Daoy (cell line): ENCODE measurements at regions not wholly inside any gene's neighbourhood (a gene's known extent, or its start where the extent isn't known, plus 50 kb on each side); places are given as distances from the start of the nearest gene placed in this dataset.

Source experiments
- DNase-seq: peaks from one replicate; pipeline ENCODE4 v3.0.0-alpha.2; 2015; ENCODE audit warnings: low read depth

DNA sequence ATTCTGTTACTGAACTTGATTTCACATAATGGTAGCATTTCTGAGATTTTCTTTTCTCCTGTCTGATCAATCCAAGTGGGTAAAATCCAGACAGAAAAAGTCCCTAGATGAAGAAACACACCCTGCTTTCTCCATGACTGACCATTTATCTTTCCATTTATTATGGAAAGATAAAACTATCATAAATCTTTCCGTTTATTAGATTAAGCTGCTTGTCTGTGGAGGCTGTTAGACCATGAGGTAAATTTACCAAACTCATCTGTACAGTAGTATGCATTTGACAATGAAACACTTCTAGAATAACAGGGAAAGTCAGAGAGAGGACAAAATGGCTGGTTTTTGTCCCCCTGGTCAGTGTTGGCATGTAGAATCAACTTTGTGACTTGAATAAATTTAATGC, 491.2 kb upstream of the SEMA6A start:
- no peak for DNase-seq

DNA sequence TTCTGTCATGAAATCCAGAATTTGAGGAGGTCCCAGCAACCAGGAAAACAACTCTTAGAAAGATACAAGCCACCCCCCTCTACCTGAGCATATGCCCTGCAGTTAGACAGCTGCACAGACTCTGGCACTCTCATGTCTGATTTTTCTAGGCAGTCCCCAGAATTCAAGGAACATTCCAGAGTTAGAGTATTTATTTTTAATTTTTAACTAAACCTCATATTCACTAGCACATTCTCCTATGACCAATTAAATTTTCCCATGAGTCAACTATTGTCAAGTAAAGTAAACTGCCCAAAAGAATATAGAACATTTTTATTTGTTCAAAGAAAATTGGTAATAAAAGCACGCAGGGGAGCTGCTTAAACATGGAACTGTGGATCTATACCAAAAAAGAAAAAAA, 490.5 kb upstream of the SEMA6A start:
- DNase-seq, result no peak

DNA sequence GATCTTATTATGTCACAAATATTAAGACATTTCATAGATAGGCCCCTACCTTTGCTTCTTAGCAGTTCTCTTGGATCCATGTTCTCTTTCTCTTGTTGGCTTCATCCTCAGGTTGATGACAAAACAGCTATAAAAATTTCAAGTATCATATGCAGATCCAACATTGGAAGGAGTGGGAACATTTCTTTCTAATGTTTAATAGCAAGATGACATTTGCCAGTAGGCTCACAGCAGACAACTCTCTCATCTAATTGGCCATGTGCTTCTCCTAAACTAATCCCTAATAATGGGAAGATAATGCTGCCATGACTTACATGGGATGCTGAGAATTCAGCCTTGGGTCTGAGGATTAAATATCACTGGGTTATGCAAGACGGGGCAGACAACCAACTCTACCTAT, 485.5 kb upstream of the SEMA6A start:
- no peak for DNase-seq

DNA sequence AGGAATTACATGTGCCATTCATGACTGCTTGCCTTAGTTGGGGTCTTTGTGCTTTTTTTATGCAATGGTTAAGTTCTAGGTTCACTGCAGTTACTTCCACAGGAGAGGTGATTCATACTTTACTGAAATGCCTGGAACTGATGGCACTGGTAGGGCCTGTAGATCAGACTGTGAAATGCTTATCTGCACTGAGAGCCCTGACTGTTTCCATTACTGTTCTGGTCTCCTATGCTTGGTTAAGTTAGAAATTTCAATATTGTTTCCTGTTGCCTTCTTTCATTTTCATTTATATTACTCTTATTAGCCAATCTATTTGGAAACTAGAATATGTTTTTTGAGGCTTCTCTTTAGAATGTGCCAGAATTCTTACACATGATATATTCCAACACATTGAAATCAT, 484.1 kb upstream of the SEMA6A start:
- DNase-seq, result no peak

DNA sequence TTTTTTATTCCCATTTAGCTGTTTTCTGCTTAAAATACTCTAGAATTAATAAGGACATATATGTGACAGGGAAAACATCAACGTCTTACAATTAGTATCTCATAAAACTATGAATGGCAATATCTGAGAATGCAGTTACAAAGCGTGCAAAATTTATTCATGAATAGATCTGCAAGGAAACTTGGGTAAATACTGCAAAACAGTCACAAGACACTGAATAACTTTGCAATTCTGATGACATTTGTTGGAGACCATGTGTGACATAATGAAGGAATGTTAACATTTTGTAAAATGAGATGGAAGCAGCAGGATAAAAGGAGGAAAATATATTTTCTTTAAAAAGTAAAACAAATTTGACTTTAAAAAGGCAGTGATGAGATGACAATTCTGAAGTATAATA, 480.9 kb upstream of the SEMA6A start:
- DNase-seq, result no peak

DNA sequence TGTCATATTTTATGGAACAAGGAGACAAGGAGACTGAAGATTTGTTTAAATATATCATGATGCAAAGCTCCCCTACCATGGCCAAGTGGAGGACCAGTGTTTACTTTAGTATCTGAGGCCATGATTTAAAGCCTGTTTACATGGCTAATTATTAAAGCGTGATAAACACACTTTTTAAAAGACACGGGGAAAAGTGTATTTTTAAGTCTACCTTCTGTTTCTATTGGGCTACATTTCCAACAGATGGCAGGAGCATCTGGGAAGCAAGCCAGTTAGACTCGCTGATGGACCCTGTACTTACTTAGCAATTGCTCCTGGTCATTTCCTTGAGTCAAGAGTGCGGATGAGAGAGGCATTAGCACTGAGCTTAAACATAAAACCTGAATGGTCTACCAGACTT, 480.3 kb upstream of the SEMA6A start:
- DNase-seq, result no peak

DNA sequence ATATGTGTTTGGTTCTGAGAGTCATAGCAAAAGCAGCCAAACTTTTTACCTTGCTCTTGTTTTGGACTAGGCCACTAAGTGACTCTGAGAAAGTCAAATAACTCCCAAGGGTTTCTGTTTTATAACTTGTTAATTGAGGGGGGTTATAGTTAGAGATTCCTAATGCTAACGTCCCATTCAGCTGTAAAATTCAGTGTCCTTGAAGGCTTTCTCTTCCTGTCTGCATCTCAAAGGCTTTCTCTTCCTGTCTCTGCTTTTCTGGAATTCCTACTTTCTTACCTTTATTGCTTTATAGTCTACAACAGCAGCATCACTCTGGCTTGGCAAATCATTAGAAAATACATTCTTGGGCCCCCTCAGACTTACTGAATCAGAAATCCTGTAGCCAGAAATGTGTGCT, 479.5 kb upstream of the SEMA6A start:
- DNase-seq, result no peak

DNA sequence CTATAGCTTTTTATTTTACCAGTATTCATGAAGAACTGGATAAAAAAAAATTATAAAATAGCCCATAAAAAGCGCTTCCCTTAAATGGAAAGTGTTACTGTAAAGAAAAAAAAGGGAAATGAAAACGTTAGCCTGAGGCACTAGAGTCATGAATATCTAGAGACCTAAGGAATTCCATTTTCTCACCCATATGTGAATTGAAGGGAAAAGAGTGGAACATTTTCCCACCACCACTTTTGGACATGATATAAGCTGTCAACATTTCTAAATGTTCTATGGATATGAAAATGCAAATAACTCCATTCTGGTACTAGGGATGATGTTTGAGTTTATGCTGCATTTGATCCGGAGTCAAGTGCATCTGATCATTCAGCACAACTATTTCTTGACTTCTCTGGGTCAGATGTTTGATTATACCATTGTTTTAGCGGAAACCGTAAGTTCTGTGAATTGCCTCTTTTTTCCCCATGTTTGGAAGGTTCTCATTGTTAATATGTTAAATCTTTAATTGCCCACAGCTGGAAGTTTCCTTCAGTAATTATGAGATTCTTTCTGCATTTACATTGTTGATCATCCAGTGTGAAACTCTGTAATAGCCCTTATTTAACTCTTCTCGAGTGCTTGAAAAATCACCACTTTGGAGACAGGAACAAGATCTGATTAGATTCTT, 467.4 kb upstream of the SEMA6A start:
- no peak for DNase-seq

DNA sequence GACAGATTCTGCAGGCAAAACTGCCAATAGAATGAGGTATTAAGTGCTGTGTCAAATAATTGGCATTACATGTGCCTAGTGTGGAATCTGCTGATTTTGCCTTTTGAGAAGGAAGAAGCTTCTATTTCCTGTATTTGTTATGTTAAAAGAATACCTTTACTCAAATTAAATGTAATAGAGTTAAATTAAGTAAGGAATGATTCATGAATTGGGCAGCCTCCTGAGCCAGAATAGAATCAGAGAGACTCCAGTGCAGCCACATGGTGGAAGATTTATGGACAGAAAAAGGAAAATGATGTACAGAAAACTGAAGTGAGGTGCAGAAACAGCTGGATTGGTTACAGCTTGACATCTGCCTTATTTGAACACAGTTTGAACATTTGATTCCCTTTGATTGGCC, 464.4 kb upstream of the SEMA6A start:
- DNase-seq, result no peak

DNA sequence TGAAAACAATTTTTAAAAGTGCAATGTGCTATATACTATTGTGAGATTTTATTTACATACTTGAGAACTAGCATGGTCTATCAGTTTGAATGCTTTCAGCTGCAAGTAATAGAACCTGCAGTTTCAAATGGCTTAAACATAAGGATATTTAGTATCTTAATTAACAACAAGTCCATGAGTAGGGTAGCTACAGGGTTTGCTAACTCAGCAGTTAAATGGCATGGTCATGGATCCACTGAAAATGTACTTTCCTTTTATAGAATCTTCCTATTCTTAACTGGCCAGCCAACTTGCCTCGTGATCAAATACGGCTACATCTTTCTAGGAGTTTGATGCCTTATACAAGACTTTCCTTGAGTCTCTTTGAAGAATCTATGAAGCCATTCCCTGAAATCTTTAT, 452.8 kb upstream of the SEMA6A start:
- DNase-seq, result no peak

DNA sequence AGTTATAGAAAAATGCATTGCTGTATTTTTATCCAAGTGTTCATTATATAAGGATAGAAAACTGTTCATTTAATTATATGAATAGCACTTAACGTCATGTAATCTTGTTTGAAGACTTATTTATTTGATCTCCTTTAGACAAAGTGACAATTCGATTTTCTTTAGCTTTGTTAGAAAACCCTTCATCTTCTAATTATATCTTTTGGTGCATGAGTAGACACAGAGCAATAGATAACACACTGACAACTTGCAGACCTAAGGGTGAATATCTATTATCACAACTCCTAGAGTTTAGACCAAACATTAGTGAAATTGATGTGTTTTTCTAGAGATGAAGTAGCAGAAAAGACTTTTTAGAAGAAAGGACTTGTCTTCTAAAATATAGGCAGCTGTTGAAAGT, 446.4 kb upstream of the SEMA6A start:
- no peak for DNase-seq

DNA sequence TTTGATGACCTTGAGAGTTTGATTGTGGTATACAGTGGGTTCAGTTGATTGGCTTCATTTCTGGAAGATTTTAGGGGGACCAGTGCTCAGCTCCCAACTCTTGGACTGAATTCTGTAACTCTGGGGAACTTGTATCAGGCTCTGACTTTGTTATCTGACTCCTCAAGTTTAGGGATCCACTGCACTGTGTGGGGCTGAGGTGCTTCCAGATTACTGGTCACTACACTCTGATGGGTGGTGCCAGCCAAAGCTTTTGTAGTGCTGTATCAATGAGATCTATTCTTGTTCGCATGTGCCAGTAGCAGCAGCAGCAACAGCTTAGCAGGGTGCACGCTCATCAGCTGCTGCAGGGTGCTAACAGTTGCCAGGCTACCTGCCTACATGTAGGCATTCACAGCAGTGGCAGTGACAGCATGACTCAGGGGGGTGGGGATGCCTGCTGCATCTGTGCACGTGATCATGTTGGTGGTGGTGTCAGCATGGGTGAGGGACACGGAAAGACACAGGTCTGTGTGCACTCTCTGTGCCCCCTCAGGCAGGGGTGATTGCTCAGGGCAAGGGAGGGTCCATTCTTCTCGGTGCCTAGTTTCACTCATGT, 438.8 kb upstream of the SEMA6A start:
- DNase-seq, result no peak

DNA sequence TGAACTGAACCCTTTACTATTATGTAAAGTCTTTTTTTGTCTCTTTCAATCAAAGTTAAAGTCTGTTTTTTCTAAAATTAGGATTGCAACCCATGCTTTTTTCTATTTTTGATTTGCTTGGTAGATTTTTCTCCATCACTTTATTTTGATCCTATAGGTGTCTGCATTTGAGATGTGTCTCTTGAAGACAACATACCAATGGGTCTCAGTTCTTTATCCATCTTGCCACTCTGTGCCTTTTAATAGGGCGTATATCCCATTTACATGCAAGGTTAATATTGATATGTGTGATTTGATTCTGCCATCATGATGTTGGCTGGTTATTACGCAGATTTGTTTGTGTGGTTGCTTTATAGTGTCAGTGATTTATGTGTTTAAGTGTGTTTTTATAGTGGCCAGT, 436.0 kb upstream of the SEMA6A start:
- DNase-seq, result no peak

DNA sequence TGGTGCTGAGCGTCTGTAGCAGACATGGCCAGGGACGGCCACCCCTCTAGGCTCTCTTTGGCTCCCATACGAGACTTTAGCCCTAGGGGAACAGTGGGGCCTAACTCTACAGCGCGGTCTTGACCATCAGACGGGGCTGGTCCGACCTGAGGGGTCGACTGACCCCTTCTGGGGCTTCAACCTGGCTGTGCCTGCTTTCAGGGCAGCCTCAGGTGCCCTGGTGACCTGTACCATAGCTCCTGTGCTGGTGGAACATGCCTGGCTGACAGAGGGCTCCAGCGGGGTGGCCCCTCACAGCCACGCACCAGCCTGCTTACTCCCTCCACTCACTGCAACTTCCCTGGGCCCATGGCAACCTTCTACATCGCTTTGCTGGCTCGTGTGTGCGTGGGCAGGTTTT, 423.4 kb upstream of the SEMA6A start:
- no peak for DNase-seq

DNA sequence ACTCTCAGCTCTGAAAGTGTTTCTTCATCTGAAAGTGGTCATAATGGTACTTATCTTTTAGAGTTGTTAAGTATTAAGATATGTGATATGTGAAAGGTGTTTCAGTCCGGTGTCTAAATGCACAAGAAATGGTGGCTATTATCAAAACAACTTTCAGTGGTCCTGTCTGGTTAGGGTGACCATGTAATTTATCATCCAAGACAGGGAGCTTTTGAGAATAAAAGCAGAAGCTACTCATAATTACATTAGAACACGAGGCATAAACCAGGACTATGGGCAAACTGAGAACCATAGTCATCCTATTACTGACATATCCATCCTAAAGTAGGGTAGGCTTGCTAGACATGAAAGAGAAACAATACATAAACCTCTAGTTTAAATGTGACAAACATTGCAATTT, 418.1 kb upstream of the SEMA6A start:
- DNase-seq, result no peak

DNA sequence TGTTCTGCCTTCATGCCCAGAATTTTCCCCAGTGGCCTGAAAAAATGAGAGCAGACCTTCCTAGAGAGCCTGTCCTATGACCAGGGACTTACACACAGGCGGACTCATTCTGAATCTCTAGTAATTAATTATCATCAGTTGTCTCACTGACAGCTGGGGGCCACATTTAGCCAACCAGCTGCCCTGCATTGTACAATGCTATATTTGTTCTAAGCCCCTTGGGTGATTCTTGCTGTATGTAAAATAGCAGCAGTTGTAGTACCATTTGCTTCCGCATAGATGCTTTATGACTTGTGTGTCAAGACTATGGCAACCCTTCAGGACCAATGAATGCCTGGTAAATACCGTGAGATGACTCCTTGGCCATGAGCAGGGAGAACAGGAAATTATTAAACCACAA, 415.4 kb upstream of the SEMA6A start:
- DNase-seq, result peak; percentile 21

DNA sequence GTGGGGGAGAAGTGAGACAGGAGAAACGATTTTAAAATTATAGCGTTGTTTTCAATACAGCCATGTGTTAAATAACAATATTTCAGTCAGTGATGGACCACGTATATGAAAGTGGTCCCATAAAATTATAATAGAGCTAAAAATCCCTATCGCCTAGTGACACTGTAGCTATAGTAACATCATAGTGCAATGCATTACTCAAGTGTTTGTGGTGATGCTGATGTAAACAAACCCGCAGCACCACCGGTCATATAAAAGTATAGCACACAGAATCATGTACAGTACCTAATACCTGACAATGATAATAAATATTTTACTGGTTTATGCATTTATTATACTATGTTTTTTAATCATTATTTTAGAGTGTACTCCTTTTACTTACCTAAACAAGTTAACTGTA, 407.4 kb upstream of the SEMA6A start:
- no peak for DNase-seq

DNA sequence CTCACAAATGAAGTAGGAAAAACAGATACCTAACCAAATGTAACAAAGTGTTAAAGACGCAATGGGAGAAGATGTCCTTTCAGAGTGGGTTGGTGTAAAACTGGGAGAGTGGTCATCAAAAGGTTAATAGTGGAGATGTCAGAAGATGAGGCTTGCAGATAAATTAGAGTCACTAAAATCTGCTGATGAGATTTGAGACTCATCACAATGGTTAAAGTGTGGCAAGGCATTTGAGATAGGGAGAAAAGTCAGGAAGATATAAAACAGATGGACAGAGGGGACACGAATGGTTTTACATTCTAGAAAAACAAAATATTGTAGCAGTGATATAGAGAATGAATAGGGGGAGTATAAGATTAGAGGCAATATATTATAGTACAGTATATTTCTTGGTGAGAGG, 406.0 kb upstream of the SEMA6A start:
- DNase-seq, result no peak

DNA sequence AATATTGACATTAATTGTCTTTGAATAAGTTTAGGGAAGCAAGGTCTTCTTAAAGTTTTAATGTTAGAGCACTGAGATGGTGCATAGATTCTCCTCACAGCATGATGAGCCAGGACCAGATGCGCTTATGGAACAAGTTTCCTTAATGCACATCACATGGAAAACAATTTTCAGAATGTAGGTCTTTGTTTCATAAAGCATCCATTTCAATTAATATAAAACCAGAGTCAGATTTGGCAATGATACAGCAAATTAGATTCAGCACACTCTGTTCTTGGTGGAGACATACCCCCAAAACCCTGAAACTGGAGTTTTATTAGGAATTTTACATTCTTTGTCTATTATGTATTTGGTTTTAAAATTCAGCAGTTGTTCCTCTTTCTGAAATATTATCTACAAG, 402.1 kb upstream of the SEMA6A start:
- no peak for DNase-seq

DNA sequence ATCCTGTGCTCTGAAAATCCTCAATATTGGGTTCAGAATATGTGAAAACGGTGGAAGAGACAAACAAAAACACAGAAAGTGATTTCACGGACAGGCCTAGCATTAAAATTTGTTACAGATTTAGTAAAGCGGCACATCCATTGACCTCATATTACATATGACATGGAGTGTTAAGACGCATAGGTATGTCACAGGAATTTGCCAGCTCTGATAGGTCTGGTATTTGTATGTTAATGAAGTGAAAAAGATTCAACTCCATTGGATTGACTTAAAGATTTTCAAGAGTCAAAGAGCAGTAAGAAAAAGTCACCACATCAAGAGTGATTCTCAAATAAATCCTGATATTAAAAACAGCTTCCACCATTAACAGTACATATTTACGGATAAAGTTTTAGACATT, 396.5 kb upstream of the SEMA6A start:
- no peak for DNase-seq

DNA sequence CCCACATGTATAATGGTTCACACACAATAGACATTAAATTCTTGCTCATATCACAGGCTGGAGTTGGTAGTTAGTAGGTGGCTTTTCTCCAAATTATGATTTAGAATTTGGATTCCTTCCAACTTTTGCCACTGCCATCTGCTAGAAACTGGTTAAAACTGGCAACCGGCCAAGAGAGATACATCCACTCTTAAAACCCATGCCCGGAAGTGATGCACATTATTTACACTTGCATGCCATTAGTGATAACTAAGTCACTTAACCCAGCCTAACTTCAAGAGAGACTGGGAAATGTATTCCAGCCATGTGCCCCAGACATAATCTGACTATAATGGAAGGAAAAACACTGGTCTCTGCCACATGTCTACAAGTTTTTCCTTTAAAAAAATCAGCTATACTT, 395.7 kb upstream of the SEMA6A start:
- peak; percentile 50 for DNase-seq

DNA sequence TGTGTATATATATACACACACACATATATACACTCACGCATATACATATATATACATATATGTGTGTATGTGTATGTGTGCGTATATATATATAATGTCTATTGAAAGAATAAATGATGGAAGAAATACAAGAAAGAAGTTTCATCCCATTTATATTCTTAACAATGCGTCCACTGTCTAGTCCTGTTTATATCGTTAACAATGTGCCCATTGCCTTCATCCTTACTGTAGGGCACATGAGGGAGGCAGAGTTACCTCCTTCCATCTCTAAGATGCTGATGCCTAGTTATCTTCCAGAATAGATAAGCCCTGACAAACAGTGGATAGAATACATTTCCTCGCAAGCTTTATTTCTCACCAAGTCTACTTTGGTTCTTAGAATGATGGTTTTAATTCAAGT, 389.8 kb upstream of the SEMA6A start:
- no peak for DNase-seq

DNA sequence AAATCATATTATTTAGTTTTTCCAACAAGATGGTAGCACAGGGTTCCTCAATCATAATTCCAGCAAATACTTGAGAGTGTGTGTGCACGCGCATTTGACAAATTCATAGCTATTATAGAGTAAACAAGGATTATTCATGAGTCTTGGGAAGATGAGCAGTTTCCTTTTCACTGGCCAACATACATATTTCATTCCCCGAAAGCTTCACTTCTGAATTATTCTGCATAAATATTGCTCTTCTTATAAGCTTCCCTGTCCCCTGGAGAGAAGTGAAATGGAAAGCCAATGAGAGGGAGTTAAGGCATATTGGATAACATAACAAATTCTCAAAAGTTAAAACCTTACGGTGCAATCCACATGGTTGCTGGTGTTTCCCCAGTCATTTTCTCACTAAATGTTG, 386.4 kb upstream of the SEMA6A start:
- no peak for DNase-seq

DNA sequence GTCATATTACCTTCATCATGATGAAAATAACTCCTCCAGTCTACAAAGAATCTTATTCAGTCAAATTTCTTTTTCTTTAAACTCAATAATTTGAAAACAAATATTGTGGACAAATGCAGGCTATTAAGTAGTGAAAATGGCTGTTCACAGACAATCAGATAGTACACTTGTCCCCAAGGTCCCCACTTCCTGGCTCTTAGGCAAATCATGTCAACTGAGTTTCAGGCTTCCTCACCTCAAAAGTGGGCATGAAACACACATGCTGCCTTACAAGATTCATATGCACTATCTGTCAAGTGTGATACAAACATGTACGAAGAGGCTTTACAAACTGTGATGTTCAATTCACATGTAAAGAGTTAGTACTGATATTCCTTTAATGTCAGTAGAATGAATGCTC, 385.2 kb upstream of the SEMA6A start:
- no peak for DNase-seq
